LNCaP clone FGC (cell line): ENCODE measurements at regions not wholly inside any gene's neighbourhood (a gene's known extent, or its start where the extent isn't known, plus 50 kb on each side); places are given as distances from the start of the nearest gene placed in this dataset.

Source experiments
- DNase-seq: peaks from one replicate; pipeline ENCODE4 v3.0.0-alpha.2; 2011; ENCODE audit warnings: low read depth
- H3K4me3 ChIP-seq: 2 replicates; pipeline ENCODE4 v1.5.1; 2011; ENCODE audit warnings: mild to moderate bottlenecking, low read depth, low read length, control low read depth
- TF ChIP-seq, protein P1 (sequence below): IDR thresholded peaks from 2 replicates; pipeline ENCODE4 v1.5.1; 2012; ENCODE audit warnings: mild to moderate bottlenecking; ENCODE audit not compliant: control insufficient read depth, insufficient read depth; ENCODE audit errors: extremely low read depth

DNA sequence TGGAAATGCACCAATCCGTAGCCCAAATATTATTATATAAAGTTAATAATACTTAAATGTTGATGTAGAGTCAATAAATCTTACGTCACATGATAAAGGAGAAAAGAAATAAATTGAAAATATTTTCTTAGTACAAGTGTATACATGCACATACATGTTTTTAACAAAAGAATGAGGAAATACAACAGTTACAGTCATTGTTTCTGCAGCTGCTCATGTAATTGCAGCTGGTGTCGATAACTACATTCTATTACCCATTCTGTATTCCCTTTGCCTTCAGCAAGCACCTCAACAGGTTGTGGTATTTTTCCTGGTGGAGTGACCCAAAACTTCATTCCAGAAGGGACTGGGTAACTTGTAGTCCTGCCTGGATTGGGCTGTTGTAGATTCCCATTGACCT, 377.8 kb upstream of the FSIP2 start:
- no peak for DNase-seq
- TF ChIP-seq, protein P1, sequence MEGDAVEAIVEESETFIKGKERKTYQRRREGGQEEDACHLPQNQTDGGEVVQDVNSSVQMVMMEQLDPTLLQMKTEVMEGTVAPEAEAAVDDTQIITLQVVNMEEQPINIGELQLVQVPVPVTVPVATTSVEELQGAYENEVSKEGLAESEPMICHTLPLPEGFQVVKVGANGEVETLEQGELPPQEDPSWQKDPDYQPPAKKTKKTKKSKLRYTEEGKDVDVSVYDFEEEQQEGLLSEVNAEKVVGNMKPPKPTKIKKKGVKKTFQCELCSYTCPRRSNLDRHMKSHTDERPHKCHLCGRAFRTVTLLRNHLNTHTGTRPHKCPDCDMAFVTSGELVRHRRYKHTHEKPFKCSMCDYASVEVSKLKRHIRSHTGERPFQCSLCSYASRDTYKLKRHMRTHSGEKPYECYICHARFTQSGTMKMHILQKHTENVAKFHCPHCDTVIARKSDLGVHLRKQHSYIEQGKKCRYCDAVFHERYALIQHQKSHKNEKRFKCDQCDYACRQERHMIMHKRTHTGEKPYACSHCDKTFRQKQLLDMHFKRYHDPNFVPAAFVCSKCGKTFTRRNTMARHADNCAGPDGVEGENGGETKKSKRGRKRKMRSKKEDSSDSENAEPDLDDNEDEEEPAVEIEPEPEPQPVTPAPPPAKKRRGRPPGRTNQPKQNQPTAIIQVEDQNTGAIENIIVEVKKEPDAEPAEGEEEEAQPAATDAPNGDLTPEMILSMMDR: no peak
- no peak overlapping the region for H3K4me3 ChIP-seq

DNA sequence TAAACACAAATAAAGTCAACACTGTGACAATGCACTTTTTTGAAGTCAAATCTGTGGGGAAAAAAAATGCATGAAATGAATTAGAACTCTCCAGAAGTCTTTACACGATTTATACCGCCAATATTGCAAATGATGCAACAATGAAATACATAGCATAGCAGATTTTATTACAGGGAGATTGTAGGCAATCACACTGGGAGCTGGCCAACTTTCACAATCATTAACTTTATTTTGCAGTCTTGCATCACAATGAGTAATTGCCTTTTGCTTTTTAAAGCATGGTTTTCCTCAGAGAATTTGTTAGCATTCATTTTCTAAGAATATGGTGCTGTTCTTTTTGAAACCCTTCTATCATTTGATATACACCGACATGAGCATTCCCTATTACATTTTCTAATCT, 366.4 kb upstream of the FSIP2 start:
- DNase-seq: no peak
- no peak overlapping the region for H3K4me3 ChIP-seq
- TF ChIP-seq, protein P1: no peak

DNA sequence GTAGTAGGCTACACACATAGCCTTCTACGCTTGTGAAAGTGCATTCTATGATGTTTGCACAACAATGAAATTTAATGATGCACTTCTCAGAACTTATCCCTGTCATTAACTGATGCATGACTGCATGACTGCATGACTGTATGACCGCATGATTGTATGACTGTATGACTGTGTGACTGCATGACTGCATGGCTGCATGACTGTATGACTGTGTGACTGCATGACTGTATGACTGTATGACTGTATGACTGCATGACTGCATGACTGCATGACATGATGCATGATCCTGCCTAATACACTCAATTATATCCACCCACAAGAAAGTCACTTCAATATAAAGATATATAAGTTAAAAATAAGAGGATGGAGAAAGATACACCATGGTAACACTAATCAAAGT, 365.4 kb upstream of the FSIP2 start:
- no peak overlapping the region for H3K4me3 ChIP-seq

DNA sequence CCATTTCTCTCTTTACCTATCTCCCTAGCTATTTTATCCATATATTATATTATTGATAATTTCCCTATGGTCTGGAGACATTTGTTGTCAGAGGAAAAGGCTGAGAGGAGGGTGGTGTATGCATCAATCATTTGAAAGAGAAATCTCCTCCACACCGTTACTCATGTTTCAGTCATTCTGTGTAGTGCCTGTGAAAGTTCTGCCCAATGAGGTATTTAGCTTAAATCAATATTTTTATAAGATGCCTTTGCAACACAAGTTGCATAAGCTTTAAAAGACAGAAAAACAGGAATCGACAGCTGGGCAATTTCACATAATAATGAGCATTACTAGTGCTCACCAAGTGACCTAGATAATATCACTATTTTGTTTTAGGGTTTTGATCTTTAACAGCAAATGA, 363.7 kb upstream of the FSIP2 start:
- TF ChIP-seq, protein P1: no peak
- H3K4me3 ChIP-seq: no peak overlapping the region
- no peak for DNase-seq

More for the DNA sequence above, 365.4 kb upstream of the FSIP2 start:
- TF ChIP-seq, protein P1: no peak
- DNase-seq: no peak

DNA sequence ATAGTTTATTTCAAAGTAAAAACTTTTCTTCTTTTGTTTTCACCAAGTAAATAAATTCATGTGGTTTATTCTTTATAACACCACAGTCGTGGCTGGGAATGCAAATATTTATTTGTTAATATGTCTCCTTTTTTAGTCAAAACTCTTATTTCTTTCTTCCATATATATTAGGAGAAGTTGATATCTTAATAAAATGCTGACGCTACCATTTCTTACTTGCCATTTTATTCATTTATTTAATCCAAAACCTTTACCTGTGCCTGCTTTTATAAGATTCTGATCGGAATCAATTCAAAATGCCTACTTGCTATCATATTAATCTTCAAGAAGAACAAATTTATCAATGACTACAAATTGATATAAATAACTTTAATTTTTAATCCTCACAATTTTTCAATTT, 362.9 kb upstream of the FSIP2 start:
- no peak for DNase-seq
- TF ChIP-seq, protein P1: no peak

DNA sequence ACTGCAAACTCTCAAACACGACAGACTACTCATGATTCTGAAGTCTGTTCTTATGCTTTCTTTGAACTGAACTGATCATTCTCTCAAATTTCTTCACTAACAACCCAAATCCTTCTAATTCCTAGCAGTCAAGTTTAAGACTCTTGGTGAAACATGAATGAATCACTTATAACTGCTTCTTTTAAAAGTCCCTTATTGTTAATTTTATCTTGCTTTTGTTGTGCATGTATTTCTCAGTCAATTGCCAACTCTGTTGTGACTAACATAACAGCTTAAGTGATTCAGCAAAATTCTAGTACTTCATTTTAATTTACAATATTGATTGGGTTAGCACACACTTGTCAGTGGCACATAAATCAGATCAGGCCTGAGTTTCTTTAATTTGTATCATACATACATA, 357.0 kb upstream of the FSIP2 start:
- no peak for DNase-seq
- TF ChIP-seq, protein P1: no peak
- H3K4me3 ChIP-seq: no peak overlapping the region

More for the DNA sequence above, 362.9 kb upstream of the FSIP2 start:
- H3K4me3 ChIP-seq: no peak overlapping the region

DNA sequence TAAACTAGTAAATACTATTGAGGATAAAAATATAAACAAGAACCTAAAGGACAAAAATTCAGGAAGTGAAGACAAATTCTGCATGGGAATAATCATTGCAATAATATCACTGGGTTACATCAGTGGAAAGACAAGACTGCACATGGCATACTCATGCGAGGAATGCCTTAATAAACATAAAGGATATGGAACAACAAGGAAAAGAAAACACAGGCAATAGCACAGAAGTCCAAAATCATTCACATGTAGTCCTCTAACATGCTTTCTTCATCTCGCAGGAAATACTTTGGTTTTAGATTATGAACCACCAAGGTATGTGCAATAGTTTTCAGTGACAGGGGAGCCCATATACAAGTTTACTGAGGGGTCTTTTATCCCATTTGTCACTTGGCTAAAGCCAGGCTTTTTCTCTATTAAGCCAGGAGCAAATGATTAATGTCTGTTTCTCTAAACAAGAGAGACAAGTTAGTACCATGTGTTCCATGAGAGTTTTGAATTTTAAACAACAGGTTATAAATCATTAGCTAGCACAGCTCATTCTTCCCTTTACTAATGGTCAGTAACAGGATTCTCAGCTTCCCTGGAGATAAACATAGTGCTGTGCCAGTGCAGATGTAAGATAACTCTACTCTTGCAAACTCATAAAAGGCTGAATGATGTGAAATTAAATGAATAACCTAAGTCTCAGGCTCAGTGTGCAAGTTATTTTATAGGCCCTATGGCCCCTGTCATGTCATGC, 353.6 kb upstream of the FSIP2 start:
- TF ChIP-seq, protein P1: no peak
- no peak for DNase-seq
- H3K4me3 ChIP-seq: no peak overlapping the region
